ENCODE measurements at regions not wholly inside any gene's neighbourhood (a gene's known extent, or its start where the extent isn't known, plus 50 kb on each side); places are given as distances from the start of the nearest gene placed in this dataset.
"Not testable (repeated sequence)": the region's sequence is repeated elsewhere in the genome, so short reads cannot be mapped to it uniquely, and the experiment has no call there.

GRCh38 chr5:57976506-57976905 lies 483.4 kb downstream of the PLK2 start:
- in situ Hi-C loops (cut with MboI; ENCODE audit: low sequenced_read_pairs): no loop called here
- H3K9me3 ChIP-seq: no peaks in the 10 kb centered on the region
- no peak overlapping the region for H3K4me3 ChIP-seq
- no peaks in the 10 kb centered on the region for H3K4me1 ChIP-seq
- H3K36me3 ChIP-seq (replicated peaks): no peaks in the 10 kb centered on the region
- no peak for DNase-seq (ENCODE audit: low spot score in 2 of 2)
- H3K27me3 ChIP-seq (ENCODE audit: low read depth): no peaks in the 10 kb centered on the region

GRCh38 chr5:57972099-57972498 lies 487.8 kb downstream of the PLK2 start:
- H3K9me3 ChIP-seq; H3K4me3 ChIP-seq; DNase-seq (ENCODE audit: low spot score in 2 of 2); in situ Hi-C loops (cut with MboI; ENCODE audit: low sequenced_read_pairs); H3K36me3 ChIP-seq (replicated peaks); H3K27me3 ChIP-seq (ENCODE audit: low read depth); H3K4me1 ChIP-seq: not testable (repeated sequence)

GRCh38 chr5:57960569-57960968 lies 478.0 kb upstream of the ACTBL2 start:
- H3K4me1 ChIP-seq: no peaks in the 10 kb centered on the region
- H3K36me3 ChIP-seq (replicated peaks): no peaks in the 10 kb centered on the region
- no peak overlapping the region for H3K4me3 ChIP-seq
- no peaks in the 10 kb centered on the region for H3K27me3 ChIP-seq (ENCODE audit: low read depth)
- in situ Hi-C loops (cut with MboI; ENCODE audit: low sequenced_read_pairs): no loop called here
- H3K9me3 ChIP-seq: no peaks in the 10 kb centered on the region
- DNase-seq (ENCODE audit: low spot score in 2 of 2): no peak

DNA sequence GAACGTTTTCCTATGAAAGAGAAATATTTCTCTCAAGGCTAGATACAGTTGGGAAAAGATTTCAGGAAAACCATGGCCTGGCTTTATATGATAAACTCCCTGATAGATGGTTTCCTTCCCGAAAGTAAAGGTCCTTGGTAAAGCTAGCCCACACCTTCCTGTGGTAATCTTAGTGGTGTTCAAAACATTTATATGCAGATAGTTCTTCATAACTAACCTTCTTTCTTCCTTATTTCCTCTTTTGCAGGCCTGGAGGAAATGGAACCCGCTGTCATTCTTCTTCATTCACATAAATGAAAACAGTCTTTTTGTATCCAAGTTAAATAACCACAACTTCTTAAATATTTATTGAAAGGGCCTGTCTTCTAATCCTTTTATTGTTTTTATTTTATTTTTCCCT lies 474.0 kb upstream of the ACTBL2 start:
- H3K36me3 ChIP-seq (replicated peaks): no peaks in the 10 kb centered on the region
- in situ Hi-C loops (cut with MboI; ENCODE audit: low sequenced_read_pairs): no loop called here
- no peak overlapping the region for H3K4me3 ChIP-seq
- H3K27me3 ChIP-seq (ENCODE audit: low read depth): no peaks in the 10 kb centered on the region
- H3K9me3 ChIP-seq: no peaks in the 10 kb centered on the region
- no peaks in the 10 kb centered on the region for H3K4me1 ChIP-seq
- no peak for DNase-seq (ENCODE audit: low spot score in 2 of 2)

GRCh38 chr5:57955511-57955910 lies 472.9 kb upstream of the ACTBL2 start:
- H3K4me1 ChIP-seq: no peaks in the 10 kb centered on the region
- no peaks in the 10 kb centered on the region for H3K36me3 ChIP-seq (replicated peaks)
- no peak overlapping the region for H3K4me3 ChIP-seq
- H3K27me3 ChIP-seq (ENCODE audit: low read depth): no peaks in the 10 kb centered on the region
- H3K9me3 ChIP-seq: no peaks in the 10 kb centered on the region
- in situ Hi-C loops (cut with MboI; ENCODE audit: low sequenced_read_pairs): no loop called here
- no peak for DNase-seq (ENCODE audit: low spot score in 2 of 2)

- DNase-seq (ENCODE audit: low spot score in 2 of 2): no peak
- Histone ChIP-seq H3K4me1 (no peaks in the 10 kb centered on the region), H3K9me3 (no peaks in the 10 kb centered on the region), H3K4me3 (no peak overlapping the region), H3K36me3 (replicated peaks) (no peaks in the 10 kb centered on the region), H3K27me3 (ENCODE audit: low read depth) (no peaks in the 10 kb centered on the region)
- in situ Hi-C loops (cut with MboI; ENCODE audit: low sequenced_read_pairs): no loop called here
Observed at GRCh38 chr5:57953792-57954191, 471.2 kb upstream of the ACTBL2 start.

DNA sequence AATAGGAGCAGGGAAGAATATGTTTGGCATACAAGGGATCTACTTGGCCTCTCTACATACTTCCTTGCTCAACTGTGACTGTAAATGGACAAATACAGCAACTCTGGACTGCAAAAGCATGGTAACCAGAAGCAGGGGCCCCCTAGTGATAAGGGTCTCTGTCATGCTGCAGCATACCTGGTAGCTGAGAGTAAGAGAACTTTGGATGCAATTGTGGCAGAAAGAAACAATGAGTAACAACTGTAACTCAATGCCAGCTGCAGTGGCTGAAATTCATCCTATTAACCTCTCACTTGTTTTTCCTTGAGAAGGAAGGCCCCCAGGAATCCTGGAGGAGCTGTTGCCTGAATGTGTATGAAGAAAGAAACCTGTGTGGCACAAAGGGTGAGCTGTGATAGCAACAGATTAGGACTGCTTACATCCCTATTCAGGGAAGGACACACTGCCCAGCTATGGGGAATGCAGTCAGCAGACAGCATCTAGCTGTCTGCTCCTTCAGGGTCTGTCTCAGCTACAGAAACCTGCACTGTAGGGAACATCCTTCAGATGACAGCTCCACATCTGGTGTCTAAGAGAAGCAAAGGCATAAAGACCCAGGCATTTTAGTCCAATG lies 468.1 kb upstream of the ACTBL2 start:
- in situ Hi-C loops (cut with MboI; ENCODE audit: low sequenced_read_pairs): no loop called here
- no peak for DNase-seq (ENCODE audit: low spot score in 2 of 2)
- Histone ChIP-seq H3K9me3 (no peaks in the 10 kb centered on the region), H3K36me3 (replicated peaks) (no peaks in the 10 kb centered on the region), H3K4me1 (no peaks in the 10 kb centered on the region), H3K27me3 (ENCODE audit: low read depth) (no peaks in the 10 kb centered on the region), H3K4me3 (no peak overlapping the region)

GRCh38 chr5:57948091-57948490 lies 465.5 kb upstream of the ACTBL2 start:
- no peaks in the 10 kb centered on the region for H3K36me3 ChIP-seq (replicated peaks)
- no peaks in the 10 kb centered on the region for H3K27me3 ChIP-seq (ENCODE audit: low read depth)
- no peaks in the 10 kb centered on the region for H3K9me3 ChIP-seq
- in situ Hi-C loops (cut with MboI; ENCODE audit: low sequenced_read_pairs): no loop called here
- no peaks in the 10 kb centered on the region for H3K4me1 ChIP-seq
- no peak for DNase-seq (ENCODE audit: low spot score in 2 of 2)
- no peak overlapping the region for H3K4me3 ChIP-seq

DNA sequence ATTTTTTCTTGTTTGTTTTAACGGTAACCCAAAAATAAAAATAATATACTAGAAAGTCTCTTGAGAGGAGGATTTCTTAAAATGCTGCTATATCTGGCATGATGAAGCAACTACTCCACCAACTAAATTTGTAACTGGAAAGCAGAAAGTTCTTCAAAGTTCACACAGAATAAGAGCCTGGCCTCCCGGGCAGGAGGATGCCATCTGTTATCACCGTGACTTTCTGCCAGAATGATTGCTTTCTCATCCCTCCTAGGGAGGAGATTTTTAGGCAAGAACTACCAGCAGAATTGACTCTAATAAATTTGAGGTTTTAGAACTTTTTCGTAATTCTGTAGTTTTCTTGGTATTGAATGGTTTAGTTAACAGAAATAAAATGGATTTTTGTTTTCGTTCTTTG lies 464.6 kb upstream of the ACTBL2 start:
- Histone ChIP-seq H3K4me1 (no peaks in the 10 kb centered on the region), H3K4me3 (no peak overlapping the region), H3K9me3 (no peaks in the 10 kb centered on the region), H3K36me3 (replicated peaks) (no peaks in the 10 kb centered on the region), H3K27me3 (ENCODE audit: low read depth) (no peaks in the 10 kb centered on the region)
- no peak for DNase-seq (ENCODE audit: low spot score in 2 of 2)
- in situ Hi-C loops (cut with MboI; ENCODE audit: low sequenced_read_pairs): no loop called here

DNA sequence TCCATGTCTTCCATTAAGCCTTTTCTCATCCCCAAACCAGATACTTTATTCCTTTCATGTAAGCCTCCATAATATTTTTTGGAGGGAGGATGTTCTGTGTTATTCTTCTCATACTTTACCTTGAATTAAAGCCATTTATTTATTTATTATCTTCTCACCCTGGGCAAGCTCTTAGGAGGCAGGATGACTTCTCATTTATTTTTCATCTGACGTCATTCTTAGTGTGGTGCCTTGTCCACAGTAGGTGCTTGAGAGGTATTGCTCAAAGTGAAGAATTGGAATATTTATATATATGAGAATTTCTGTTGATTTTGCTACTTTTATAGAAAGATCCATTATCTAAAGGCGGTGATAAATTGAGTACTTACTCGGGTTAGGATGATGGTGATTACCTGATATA lies 458.3 kb upstream of the ACTBL2 start:
- DNase-seq (ENCODE audit: low spot score in 2 of 2): no peak
- Histone ChIP-seq H3K36me3 (replicated peaks) (no peaks in the 10 kb centered on the region), H3K4me1 (no peaks in the 10 kb centered on the region)

DNA sequence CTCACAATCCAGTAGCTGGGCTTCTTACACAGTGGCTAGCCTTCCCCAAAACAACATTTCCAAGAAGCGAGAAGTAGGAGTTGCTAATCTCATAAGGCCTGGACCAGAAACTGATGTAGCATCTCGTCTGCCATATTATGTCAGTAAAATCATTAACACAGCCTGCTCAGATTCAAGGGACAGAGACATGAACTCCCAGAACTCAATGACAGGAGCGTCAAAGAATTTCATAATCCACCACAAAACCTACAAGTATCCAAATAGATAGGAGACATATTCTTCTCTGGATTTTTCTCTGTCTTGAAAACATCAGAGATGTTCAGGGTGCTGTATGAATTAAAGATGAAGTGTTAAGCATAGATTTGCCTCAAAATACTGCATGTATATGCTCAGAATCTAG lies 457.6 kb upstream of the ACTBL2 start:
- H3K36me3 ChIP-seq (replicated peaks): no peaks in the 10 kb centered on the region
- no peaks in the 10 kb centered on the region for H3K4me1 ChIP-seq
- in situ Hi-C loops (cut with MboI; ENCODE audit: low sequenced_read_pairs): no loop called here
- no peaks in the 10 kb centered on the region for H3K9me3 ChIP-seq
- no peak for DNase-seq (ENCODE audit: low spot score in 2 of 2)
- no peaks in the 10 kb centered on the region for H3K27me3 ChIP-seq (ENCODE audit: low read depth)
- no peak overlapping the region for H3K4me3 ChIP-seq

More for the DNA sequence above, 458.3 kb upstream of the ACTBL2 start:
- H3K9me3 ChIP-seq: no peaks in the 10 kb centered on the region
- H3K4me3 ChIP-seq: no peak overlapping the region
- in situ Hi-C loops (cut with MboI; ENCODE audit: low sequenced_read_pairs): no loop called here
- H3K27me3 ChIP-seq (ENCODE audit: low read depth): no peaks in the 10 kb centered on the region

- Histone ChIP-seq H3K4me3 (no peak overlapping the region), H3K9me3 (no peaks in the 10 kb centered on the region), H3K36me3 (replicated peaks) (no peaks in the 10 kb centered on the region), H3K4me1 (no peaks in the 10 kb centered on the region), H3K27me3 (ENCODE audit: low read depth) (no peaks in the 10 kb centered on the region)
- DNase-seq (ENCODE audit: low spot score in 2 of 2): no peak
- in situ Hi-C loops (cut with MboI; ENCODE audit: low sequenced_read_pairs): no loop called here
Observed at GRCh38 chr5:57939771-57940170, 457.2 kb upstream of the ACTBL2 start.

DNA sequence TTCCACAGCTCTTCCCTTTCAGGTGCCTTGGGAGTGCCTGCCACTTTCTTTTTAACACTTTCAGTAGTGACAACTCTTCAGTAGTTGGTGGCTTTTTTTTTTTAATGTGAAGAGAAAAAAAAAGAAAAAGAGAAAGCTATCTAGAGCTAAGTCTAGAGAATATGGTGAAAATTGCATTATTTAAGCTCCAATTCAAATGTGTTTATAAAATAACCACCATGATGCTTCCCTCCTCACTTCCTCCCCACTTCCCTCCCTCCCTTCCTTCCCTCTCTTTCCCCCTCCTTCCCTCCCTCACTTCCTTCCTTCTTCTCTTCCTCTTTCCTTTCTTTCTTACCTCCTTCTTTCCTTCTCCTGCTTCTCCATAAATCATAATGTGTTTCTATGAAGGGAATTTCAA lies 456.7 kb upstream of the ACTBL2 start:
- no peaks in the 10 kb centered on the region for H3K4me1 ChIP-seq

GRCh38 chr5:57938174-57938557 lies 455.6 kb upstream of the ACTBL2 start:
- no peaks in the 10 kb centered on the region for H3K27me3 ChIP-seq (ENCODE audit: low read depth)
- no peak overlapping the region for H3K4me3 ChIP-seq
- no peak for DNase-seq (ENCODE audit: low spot score in 2 of 2)
- H3K9me3 ChIP-seq: no peaks in the 10 kb centered on the region
- in situ Hi-C loops (cut with MboI; ENCODE audit: low sequenced_read_pairs): no loop called here
- no peaks in the 10 kb centered on the region for H3K36me3 ChIP-seq (replicated peaks)
- no peaks in the 10 kb centered on the region for H3K4me1 ChIP-seq

More for the DNA sequence above, 456.7 kb upstream of the ACTBL2 start:
- Histone ChIP-seq H3K4me3 (no peak overlapping the region), H3K27me3 (ENCODE audit: low read depth) (no peaks in the 10 kb centered on the region), H3K36me3 (replicated peaks) (no peaks in the 10 kb centered on the region), H3K9me3 (no peaks in the 10 kb centered on the region)
- in situ Hi-C loops (cut with MboI; ENCODE audit: low sequenced_read_pairs): no loop called here
- DNase-seq (ENCODE audit: low spot score in 2 of 2): no peak

DNA sequence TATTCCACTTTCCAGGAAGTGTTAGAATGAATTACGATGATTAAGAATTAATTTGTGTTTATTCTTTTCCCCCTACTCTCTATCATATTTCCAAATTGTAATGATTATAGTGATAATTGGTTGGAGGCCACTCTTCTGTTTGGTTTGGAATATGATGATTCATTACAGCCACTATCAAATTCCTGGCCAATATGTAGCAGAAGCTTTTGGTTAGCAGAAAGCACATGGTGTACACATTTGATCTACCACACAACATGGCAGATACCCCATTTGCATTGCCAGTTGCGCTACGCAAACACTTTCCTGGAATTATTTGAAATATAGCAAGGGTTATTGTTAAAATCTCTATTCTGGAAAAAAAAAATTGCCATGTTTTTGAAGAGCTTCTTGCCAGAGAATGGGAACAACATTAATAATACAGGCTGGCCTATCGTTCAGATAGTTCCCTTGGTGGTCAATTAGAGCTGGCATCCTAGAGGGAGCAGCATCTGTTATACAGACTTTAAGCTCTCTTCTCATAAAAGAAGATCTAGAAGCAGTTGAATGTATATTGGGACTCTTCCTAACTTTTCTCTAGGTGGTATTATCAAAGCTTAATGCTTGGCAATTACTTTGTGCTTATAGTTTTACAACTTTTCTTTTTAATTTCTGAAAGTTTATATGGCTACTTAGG lies 455.0 kb upstream of the ACTBL2 start:
- Histone ChIP-seq H3K4me1 (no peaks in the 10 kb centered on the region), H3K36me3 (replicated peaks) (no peaks in the 10 kb centered on the region), H3K4me3 (no peak overlapping the region), H3K9me3 (no peaks in the 10 kb centered on the region), H3K27me3 (ENCODE audit: low read depth) (no peaks in the 10 kb centered on the region)
- no peak for DNase-seq (ENCODE audit: low spot score in 2 of 2)
- in situ Hi-C loops (cut with MboI; ENCODE audit: low sequenced_read_pairs): no loop called here

Data from HAP-1 (cell line).